CD14-positive monocyte (primary cell): ENCODE measurements at regions not wholly inside any gene's neighbourhood (a gene's known extent, or its start where the extent isn't known, plus 50 kb on each side); places are given as distances from the start of the nearest gene placed in this dataset.

Experiments used
- DNase-seq, 3 donors: peaks; one replicate each; pipeline ENCODE4 v3.0.0-alpha.2; 2011 to 2022
- H2AFZ ChIP-seq: 2 replicates; pipeline ENCODE4 v1.6.0; 2012; ENCODE audit warnings: mild to moderate bottlenecking, low read depth, low read length, inconsistent platforms; ENCODE audit not compliant: insufficient read depth, poor library complexity, severe bottlenecking
- H3K27ac ChIP-seq, 2 donors: 1 replicate in 1 of 2; 2 replicates in 1 of 2; pipeline ENCODE4 v1.5.1; 2012 to 2013; ENCODE audit warnings: low read length in 2 of 2, control low read depth in 1 of 2, inconsistent platforms in 1 of 2, low read depth in 1 of 2, mild to moderate bottlenecking in 1 of 2
- H3K27me3 ChIP-seq, 2 donors: one replicate each; pipeline versions ENCODE4 v1.6.0 to v1.6.1; 2011 to 2013; ENCODE audit warnings: low read length in 2 of 2; ENCODE audit not compliant: control insufficient read depth in 2 of 2, insufficient read depth in 2 of 2
- H3K36me3 ChIP-seq, 2 donors: replicated peaks in 1 of 2; 1 replicate in 1 of 2; 2 replicates in 1 of 2; pipeline versions ENCODE4 v1.5.1 to v1.6.1; 2012 to 2013; ENCODE audit warnings: low read length in 2 of 2, control low read depth in 1 of 2, inconsistent platforms in 1 of 2, mild to moderate bottlenecking in 1 of 2; ENCODE audit not compliant: insufficient read depth in 2 of 2, control insufficient read depth in 1 of 2
- H3K4me1 ChIP-seq, 2 donors: 1 replicate in 1 of 2; 2 replicates in 1 of 2; pipeline versions ENCODE4 v1.5.1 to v1.6.1; 2012 to 2013; ENCODE audit warnings: low read length in 2 of 2, control low read depth in 1 of 2, inconsistent platforms in 1 of 2, mild to moderate bottlenecking in 1 of 2, moderate library complexity in 1 of 2; ENCODE audit not compliant: insufficient read depth in 2 of 2, control insufficient read depth in 1 of 2
- H3K4me2 ChIP-seq: replicated peaks from 2 replicates; pipeline ENCODE3; 2012; ENCODE audit warnings: low read length, moderate library complexity, mild to moderate bottlenecking; ENCODE audit not compliant: poor library complexity, severe bottlenecking; ENCODE audit errors: extremely low read depth
- H3K4me3 ChIP-seq, 3 experiments: fragments of 200-600 bp in 1 of 3; sonication (generic) in 1 of 3; replicated peaks in 1 of 3; 1 replicate in 2 of 3; 2 replicates in 1 of 3; pipeline ENCODE4 v1.5.1; 2011 to 2013; ENCODE audit warnings: low read length in 3 of 3, mild to moderate bottlenecking in 3 of 3, control low read depth in 2 of 3, low read depth in 2 of 3, inconsistent platforms in 1 of 3, moderate library complexity in 1 of 3
- H3K79me2 ChIP-seq: 2 replicates; pipeline ENCODE4 v1.6.0; 2012; ENCODE audit warnings: mild to moderate bottlenecking, control low read depth, inconsistent platforms, low read length, moderate library complexity; ENCODE audit not compliant: insufficient read depth
- H3K9ac ChIP-seq: 2 replicates; pipeline ENCODE4 v1.6.0; 2017; ENCODE audit warnings: low read length, mild to moderate bottlenecking; ENCODE audit not compliant: insufficient read depth, poor library complexity, severe bottlenecking
- H3K9me3 ChIP-seq, 2 donors: replicated peaks in 1 of 2; 1 replicate in 1 of 2; 2 replicates in 1 of 2; pipeline versions ENCODE4 v1.5.1 to v1.6.1; 2012 to 2013; ENCODE audit warnings: low read length in 2 of 2, control low read depth in 1 of 2; ENCODE audit not compliant: control insufficient read depth in 1 of 2, insufficient read depth in 1 of 2
- H4K20me1 ChIP-seq: 2 replicates; pipeline ENCODE4 v1.6.0; 2012; ENCODE audit warnings: mild to moderate bottlenecking, low read length, control low read depth, moderate library complexity; ENCODE audit not compliant: insufficient read depth
- H3K27ac Mint-ChIP-seq, 7 donors: one replicate each; pipeline ENCODE4 v1.8.0; 2020; ENCODE audit warnings: mild to moderate bottlenecking in 7 of 7, mixed read lengths in 7 of 7, moderate library complexity in 6 of 7, inconsistent platforms in 2 of 7
- H3K27me3 Mint-ChIP-seq, 3 donors: one replicate each; pipeline ENCODE4 v1.8.0; 2021 to 2022; ENCODE audit warnings: low read depth in 3 of 3, mild to moderate bottlenecking in 3 of 3, mixed read lengths in 3 of 3, moderate library complexity in 3 of 3, inconsistent platforms in 1 of 3
- H3K36me3 Mint-ChIP-seq, 2 donors: one replicate each; pipeline ENCODE4 v1.8.0; 2020; ENCODE audit warnings: mixed read lengths in 2 of 2, inconsistent platforms in 1 of 2, mild to moderate bottlenecking in 1 of 2
- H3K4me1 Mint-ChIP-seq: one replicate; pipeline ENCODE4 v1.8.0; 2020; ENCODE audit warnings: mild to moderate bottlenecking, mixed read lengths
- H3K4me3 Mint-ChIP-seq, 2 donors: one replicate each; pipeline ENCODE4 v1.8.0; 2020; ENCODE audit warnings: mild to moderate bottlenecking in 2 of 2, mixed read lengths in 2 of 2, moderate library complexity in 1 of 2
- H3K9me3 Mint-ChIP-seq, 7 donors: one replicate each; pipeline ENCODE4 v1.8.0; 2020 to 2022; ENCODE audit warnings: mixed read lengths in 7 of 7, mild to moderate bottlenecking in 6 of 7, moderate library complexity in 6 of 7, inconsistent platforms in 2 of 7
- WGBS: methylation state at CpG from one replicate; pipeline ENCODE4 v1.1.5; 2013; ENCODE audit warnings: missing lambda C conversion rate; ENCODE audit not compliant: insufficient coverage; 5-methylcytosine and 5-hydroxymethylcytosine counted together
- intact Hi-C, 2 donors: fragments of 100-400 bp; cut with micrococcal nuclease; formaldehyde crosslinking; loops; one replicate each; pipeline versions ENCODE4 v1.15.0 to v1.15.1; 2023
- TF ChIP-seq, protein P1 (sequence below): fragments of 200-600 bp; IDR thresholded peaks from one replicate; pipeline ENCODE4 v1.8.0; 2022; ENCODE audit warnings: antibody characterized with exemption, mild to moderate bottlenecking

DNA sequence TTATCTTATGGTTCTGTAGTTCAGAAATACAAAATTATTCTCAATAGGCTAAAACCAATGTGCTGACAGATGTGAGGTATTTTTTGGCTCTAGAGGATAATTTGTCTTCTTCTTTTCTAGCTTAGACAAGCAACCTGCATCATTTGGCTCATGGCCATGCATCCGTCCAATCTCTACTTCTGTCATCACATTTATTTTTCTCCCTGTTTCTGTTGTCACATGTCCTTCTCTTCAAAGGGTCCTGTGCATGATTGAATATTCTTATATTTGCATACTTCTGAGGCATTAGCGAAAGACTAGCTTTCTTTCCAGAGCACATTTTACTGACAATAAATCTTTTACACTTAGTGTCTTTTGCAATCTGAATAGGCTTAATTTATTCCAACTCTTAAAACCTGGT, 564.7 kb downstream of the CDH10 start:
- H3K27me3 ChIP-seq: no peaks in the 10 kb centered on the region
- Mint-ChIP-seq H3K4me3 (no peak overlapping the region), H3K27me3 (no peaks in the 10 kb centered on the region), H3K36me3 (no peaks in the 10 kb centered on the region), H3K9me3 (peaks cover 0 to 7% (median 0%) of the 10 kb centered on the region in 7 donors), H3K27ac (no peak overlapping the region), H3K4me1 (no peaks in the 10 kb centered on the region)
- WGBS: no CpG with 5 or more reads among the region's 2 CpGs
- H3K4me3 ChIP-seq: no peak overlapping the region
- H3K4me2 ChIP-seq: no peak overlapping the region
- H3K79me2 ChIP-seq: no peaks in the 10 kb centered on the region
- no peak overlapping the region for H3K27ac ChIP-seq
- no peak overlapping the region for H3K9ac ChIP-seq
- intact Hi-C loops: no loop called here
- H3K4me1 ChIP-seq: peaks cover 0 to 6% of the 10 kb centered on the region in 2 donors
- no peaks in the 10 kb centered on the region for H3K9me3 ChIP-seq
- no peaks in the 10 kb centered on the region for H4K20me1 ChIP-seq
- DNase-seq: no peak
- TF ChIP-seq, protein P1, sequence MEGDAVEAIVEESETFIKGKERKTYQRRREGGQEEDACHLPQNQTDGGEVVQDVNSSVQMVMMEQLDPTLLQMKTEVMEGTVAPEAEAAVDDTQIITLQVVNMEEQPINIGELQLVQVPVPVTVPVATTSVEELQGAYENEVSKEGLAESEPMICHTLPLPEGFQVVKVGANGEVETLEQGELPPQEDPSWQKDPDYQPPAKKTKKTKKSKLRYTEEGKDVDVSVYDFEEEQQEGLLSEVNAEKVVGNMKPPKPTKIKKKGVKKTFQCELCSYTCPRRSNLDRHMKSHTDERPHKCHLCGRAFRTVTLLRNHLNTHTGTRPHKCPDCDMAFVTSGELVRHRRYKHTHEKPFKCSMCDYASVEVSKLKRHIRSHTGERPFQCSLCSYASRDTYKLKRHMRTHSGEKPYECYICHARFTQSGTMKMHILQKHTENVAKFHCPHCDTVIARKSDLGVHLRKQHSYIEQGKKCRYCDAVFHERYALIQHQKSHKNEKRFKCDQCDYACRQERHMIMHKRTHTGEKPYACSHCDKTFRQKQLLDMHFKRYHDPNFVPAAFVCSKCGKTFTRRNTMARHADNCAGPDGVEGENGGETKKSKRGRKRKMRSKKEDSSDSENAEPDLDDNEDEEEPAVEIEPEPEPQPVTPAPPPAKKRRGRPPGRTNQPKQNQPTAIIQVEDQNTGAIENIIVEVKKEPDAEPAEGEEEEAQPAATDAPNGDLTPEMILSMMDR: no peak
- no peak overlapping the region for H2AFZ ChIP-seq
- H3K36me3 ChIP-seq: no peaks in the 10 kb centered on the region

DNA sequence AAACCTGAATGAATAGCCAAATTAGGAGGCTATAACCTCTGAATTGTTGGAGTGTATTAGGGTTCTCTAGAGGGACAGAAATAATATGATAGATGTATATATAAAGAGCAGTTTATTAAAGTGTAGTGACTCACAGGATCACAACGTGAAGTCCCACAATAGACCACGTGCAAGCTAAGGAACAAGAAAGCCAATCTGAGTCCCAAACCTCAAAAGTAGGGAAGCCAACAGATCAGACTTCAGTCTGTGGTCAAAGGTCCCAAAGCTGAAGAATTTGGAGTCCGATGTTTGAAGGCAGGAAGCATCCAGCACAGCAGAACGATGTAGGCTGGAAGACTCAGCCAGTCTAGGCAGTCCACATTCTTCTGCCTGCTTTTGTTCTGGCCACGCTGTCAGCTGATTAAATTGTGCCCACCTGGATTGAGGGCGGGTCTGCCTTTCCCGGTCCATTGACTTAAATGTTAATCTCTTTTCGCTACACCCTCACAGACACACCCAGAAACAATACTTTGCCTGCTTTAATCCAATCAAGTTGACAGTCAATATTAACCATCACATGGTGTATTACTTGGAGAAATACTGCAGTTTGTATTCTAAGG, 550.6 kb downstream of the CDH10 start:
- WGBS: 81% methylated on average over 6 of the region's 8 CpGs
- no peaks in the 10 kb centered on the region for H3K4me1 ChIP-seq
- H3K27ac Mint-ChIP-seq: no peak overlapping the region
- H3K4me1 Mint-ChIP-seq: no peaks in the 10 kb centered on the region
- no peak overlapping the region for H3K27ac ChIP-seq
- no peak for DNase-seq
- H3K27me3 ChIP-seq: no peaks in the 10 kb centered on the region
- no peaks in the 10 kb centered on the region for H3K36me3 ChIP-seq
- TF ChIP-seq, protein P1: no peak
- H3K4me3 ChIP-seq: no peak overlapping the region
- peaks cover 0 to 6% of the 10 kb centered on the region in 2 donors for H3K9me3 ChIP-seq
- H3K9me3 Mint-ChIP-seq: peaks cover 1 to 4% (median 3%) of the 10 kb centered on the region in 7 donors
- H2AFZ ChIP-seq: no peak overlapping the region
- H4K20me1 ChIP-seq: no peaks in the 10 kb centered on the region
- intact Hi-C loops: no loop called here
- H3K4me3 Mint-ChIP-seq: no peak overlapping the region
- no peaks in the 10 kb centered on the region for H3K36me3 Mint-ChIP-seq
- H3K27me3 Mint-ChIP-seq: no peaks in the 10 kb centered on the region
- H3K9ac ChIP-seq: no peak overlapping the region
- no peak overlapping the region for H3K4me2 ChIP-seq
- no peaks in the 10 kb centered on the region for H3K79me2 ChIP-seq
